HCT116 (cell line): ENCODE measurements at regions not wholly inside any gene's neighbourhood (a gene's known extent, or its start where the extent isn't known, plus 50 kb on each side); places are given as distances from the start of the nearest gene placed in this dataset.

ENCODE experiments used
- ATAC-seq: fragments of 200-7000 bp; cut with Tn5 transposase; 2 replicates; pipeline ENCODE4 v1.9.1; 2020; ENCODE audit warnings: mild to moderate bottlenecking, moderate library complexity
- BruUV-seq: library from RNA; stranded (reverse); fragments of 400-500 nt; replicated peaks from 2 replicates; lab custom pipeline; 2021; lab: Mats Ljungman, UMichigan
- CTCF ChIA-PET: fragments of 300-600 bp; sonication (Branson Sonifier 250); formaldehyde crosslinking; loops from one replicate; lab custom pipeline; 2021; ENCODE audit warnings: antibody characterized with exemption; lab: Charles Lee
- POLR2A ChIA-PET: fragments of 300-600, 350-600 bp; sonication (Branson Sonifier 250); formaldehyde crosslinking; loops from one replicate; lab custom pipeline; 2021; ENCODE audit warnings: antibody characterized with exemption; lab: Charles Lee
- RAD21 ChIA-PET, 2 experiments: fragments of 300-600 bp; sonication (Branson Sonifier 250); formaldehyde crosslinking; loops; one replicate each; lab custom pipeline; 2023; ENCODE audit warnings: low total read pairs in 2 of 2; ENCODE audit not compliant: uncharacterized antibody in 2 of 2, unreplicated experiment in 2 of 2, low non-redundant PET in 1 of 2; lab: Charles Lee
- DNase-seq: peaks from one replicate; pipeline ENCODE4 v3.0.0-alpha.2; 2010; ENCODE audit warnings: low read depth, low spot score
- H2AFZ ChIP-seq: fragments of 200-600 bp; shearing (Covaris generic), sonication (generic); 2 replicates; pipeline ENCODE4 v1.6.1; 2017; ENCODE audit warnings: low read depth, mixed run types, mixed read lengths, antibody characterized with exemption, low read length; ENCODE audit not compliant: poor library complexity, severe bottlenecking
- H3K27ac ChIP-seq: 2 replicates; pipeline ENCODE4 v1.5.1; 2012; ENCODE audit warnings: low read depth, low read length
- H3K27me3 ChIP-seq: fragments of 200-600 bp; sonication (generic); 2 replicates; pipeline ENCODE4 v1.6.1; 2016; ENCODE audit warnings: mixed run types, low read length, mixed read lengths; ENCODE audit not compliant: insufficient read depth
- H3K36me3 ChIP-seq, 2 experiments: fragments of 200-500 bp in 1 of 2; fragments of 200-600 bp in 1 of 2; sonication (Bioruptor generic) in 1 of 2; sonication (generic) in 1 of 2; 2 replicates each; pipeline versions ENCODE4 v1.5.1 to v1.6.1; 2014 to 2016; ENCODE audit warnings: low read length in 2 of 2, inconsistent platforms in 1 of 2, mixed read lengths in 1 of 2, mixed run types in 1 of 2; ENCODE audit not compliant: insufficient read depth in 2 of 2, control insufficient read depth in 1 of 2
- H3K4me1 ChIP-seq, 2 experiments: fragments of 200-600 bp in 1 of 2; sonication (generic) in 1 of 2; 2 replicates each; pipeline versions ENCODE4 v1.5.1 to v1.6.1; 2012 to 2017; ENCODE audit warnings: low read length in 2 of 2, inconsistent platforms in 1 of 2, mild to moderate bottlenecking in 1 of 2, mixed read lengths in 1 of 2, mixed run types in 1 of 2, moderate library complexity in 1 of 2; ENCODE audit not compliant: insufficient read depth in 2 of 2, control insufficient read depth in 1 of 2
- H3K4me2 ChIP-seq: fragments of 200-600 bp; sonication (generic); 2 replicates; pipeline ENCODE4 v1.6.1; 2017; ENCODE audit warnings: mixed run types, low read length, mixed read lengths
- H3K4me3 ChIP-seq, 2 experiments: fragments of 200-600 bp in 1 of 2; sonication (generic) in 1 of 2; replicated peaks in 1 of 2; 2 replicates each; pipeline ENCODE4 v1.5.1; 2011 to 2016; ENCODE audit warnings: low read length in 2 of 2, control low read depth in 1 of 2, low read depth in 1 of 2, mild to moderate bottlenecking in 1 of 2, mixed read lengths in 1 of 2, mixed run types in 1 of 2
- H3K79me2 ChIP-seq: fragments of 200-600 bp; sonication (generic); 2 replicates; pipeline ENCODE4 v1.6.1; 2017; ENCODE audit warnings: mild to moderate bottlenecking, mixed run types, low read length, moderate library complexity, mixed read lengths; ENCODE audit not compliant: insufficient read depth
- H3K9ac ChIP-seq: fragments of 200-600 bp; sonication (generic); 2 replicates; pipeline ENCODE4 v1.6.1; 2016; ENCODE audit warnings: low read length, mixed read lengths
- H3K9me2 ChIP-seq: fragments of 200-600 bp; sonication (generic), shearing (Covaris generic); 2 replicates; pipeline ENCODE4 v1.6.1; 2017; ENCODE audit warnings: mixed run types, mild to moderate bottlenecking, moderate library complexity; ENCODE audit not compliant: insufficient read depth
- H3K9me3 ChIP-seq, 2 experiments: fragments of 200-500 bp in 1 of 2; fragments of 200-600 bp in 1 of 2; sonication (Bioruptor generic) in 1 of 2; sonication (generic) in 1 of 2; 2 replicates each; pipeline ENCODE4 v1.6.1; 2014 to 2017; ENCODE audit warnings: low read length in 2 of 2, mixed read lengths in 2 of 2, inconsistent platforms in 1 of 2, low read depth in 1 of 2, mild to moderate bottlenecking in 1 of 2, mixed run types in 1 of 2, moderate library complexity in 1 of 2; ENCODE audit not compliant: control insufficient read depth in 1 of 2, insufficient read depth in 1 of 2
- H4K20me1 ChIP-seq: fragments of 200-600 bp; sonication (generic), shearing (Covaris generic); 2 replicates; pipeline ENCODE4 v1.6.1; 2017; ENCODE audit warnings: mixed run types, mild to moderate bottlenecking, moderate library complexity; ENCODE audit not compliant: insufficient read depth
- ATF3 ChIP-seq: IDR thresholded peaks from 2 replicates; pipeline ENCODE4 v1.6.1; 2012
- CEBPB ChIP-seq: IDR thresholded peaks from 2 replicates; pipeline ENCODE4 v1.6.1; 2012; ENCODE audit warnings: low read depth
- EGR1 ChIP-seq: IDR thresholded peaks from 2 replicates; pipeline ENCODE4 v1.6.1; 2012; ENCODE audit warnings: low read depth
- EZH2 ChIP-seq: fragments of 200-600 bp; sonication (generic); IDR thresholded peaks from 2 replicates; pipeline ENCODE4 v1.6.1; 2017; ENCODE audit warnings: antibody characterized with exemption, mixed run types
- EZH2phosphoT487 ChIP-seq: fragments of 200-600 bp; IDR thresholded peaks from 2 replicates; pipeline ENCODE4 v1.6.1; 2018; ENCODE audit warnings: antibody characterized with exemption, borderline replicate concordance
- JUND ChIP-seq: IDR thresholded peaks from 2 replicates; pipeline ENCODE4 v1.6.1; 2012
- POLR2AphosphoS5 ChIP-seq: IDR thresholded peaks from 2 replicates; pipeline ENCODE4 v1.6.1; 2011; ENCODE audit warnings: mild to moderate bottlenecking, low read depth, low read length, moderate library complexity
- SIN3A ChIP-seq: IDR thresholded peaks from 2 replicates; pipeline ENCODE4 v1.6.1; 2012; ENCODE audit warnings: low read depth
- SP1 ChIP-seq: IDR thresholded peaks from 2 replicates; pipeline ENCODE4 v1.6.1; 2012; ENCODE audit warnings: low read depth
- YY1 ChIP-seq: IDR thresholded peaks from 2 replicates; pipeline ENCODE4 v1.6.1; 2011; ENCODE audit warnings: low read length, low read depth, moderate library complexity, mild to moderate bottlenecking; ENCODE audit not compliant: insufficient replicate concordance; ENCODE audit errors: extremely low read depth
- ZBTB33 ChIP-seq: IDR thresholded peaks from 2 replicates; pipeline ENCODE4 v1.6.1; 2011; ENCODE audit warnings: mild to moderate bottlenecking, low read length, moderate library complexity; ENCODE audit not compliant: insufficient replicate concordance; ENCODE audit errors: extremely low read depth
- ZFX ChIP-seq: fragments of 450-650 bp; IDR thresholded peaks from 2 replicates; pipeline ENCODE4 v1.6.1; 2017
- ZNF274 ChIP-seq: fragments of 200-500 bp; sonication (Bioruptor generic); IDR thresholded peaks from 2 replicates; pipeline ENCODE4 v1.6.1; 2014; ENCODE audit warnings: mild to moderate bottlenecking, low read depth, low read length, inconsistent platforms
- intact Hi-C: fragments of 100-400 bp; cut with micrococcal nuclease; formaldehyde crosslinking; loops from 2 replicates; pipeline ENCODE4 v1.10.0; 2022

GRCh38 chr2:82641598-82642180 is 1817.4 kb downstream of the SUCLG1 start:
- no peak for DNase-seq
- Histone ChIP-seq H2AFZ (no peak overlapping the region), H3K4me1 (no peaks in the 10 kb centered on the region), H3K4me2 (no peak overlapping the region), H3K9ac (no peak overlapping the region), H3K79me2 (no peaks in the 10 kb centered on the region), H4K20me1 (no peaks in the 10 kb centered on the region), H3K27me3 (no peaks in the 10 kb centered on the region), H3K9me2 (no peaks in the 10 kb centered on the region), H3K9me3 (0 out of 4 replicates have a peak, but pooled peaks cover 0 to 3% of the 10 kb centered on the region in 2 experiments), H3K36me3 (no peaks in the 10 kb centered on the region), H3K27ac (no peak overlapping the region), H3K4me3 (no peak overlapping the region)
- ChIA-PET POLR2A (no interaction called here), CTCF (no interaction called here), RAD21 (no interaction called here)
- intact Hi-C loops: no loop called here
- no peak for TF ChIP-seq SP1
- TF ChIP-seq EGR1: no peak
- no peak for TF ChIP-seq EZH2phosphoT487
- no peak for TF ChIP-seq JUND
- no peak for TF ChIP-seq SIN3A
- TF ChIP-seq POLR2AphosphoS5: no peak
- no peak for TF ChIP-seq ZBTB33
- BruUV-seq: no TSS peak
- ATAC-seq: no peak

- H4K20me1 ChIP-seq: no peaks in the 10 kb centered on the region
- no peak overlapping the region for H3K4me3 ChIP-seq
- intact Hi-C loops: no loop called here
- no TSS peak for BruUV-seq
- 0 out of 4 replicates have a peak, but pooled peaks cover 0 to 3% of the 10 kb centered on the region in 2 experiments for H3K9me3 ChIP-seq
- DNase-seq: no peak
- CTCF ChIA-PET: no interaction called here
- no peaks in the 10 kb centered on the region for H3K79me2 ChIP-seq
- H3K4me2 ChIP-seq: no peak overlapping the region
- H3K9ac ChIP-seq: no peak overlapping the region
- no peak overlapping the region for H2AFZ ChIP-seq
- RAD21 ChIA-PET: no interaction called here
- no peaks in the 10 kb centered on the region for H3K36me3 ChIP-seq
- H3K27ac ChIP-seq: no peak overlapping the region
- no peaks in the 10 kb centered on the region for H3K4me1 ChIP-seq
- no peaks in the 10 kb centered on the region for H3K9me2 ChIP-seq
- TF ChIP-seq YY1 (no peak), CEBPB (no peak), ZFX (no peak), ATF3 (no peak), ZNF274 (no peak), EZH2 (no peak)
- ATAC-seq: no peak
- no peaks in the 10 kb centered on the region for H3K27me3 ChIP-seq
- POLR2A ChIA-PET: no interaction called here
Observed at GRCh38 chr2:82636402-82637020, 1822.6 kb downstream of the SUCLG1 start.
